NCI-H1105 treated with DMSO at 0.1 percent for 48 hours (cell line): ENCODE measurements at regions not wholly inside any gene's neighbourhood (a gene's known extent, or its start where the extent isn't known, plus 50 kb on each side); places are given as distances from the start of the nearest gene placed in this dataset.
"Not testable (repeated sequence)": the region's sequence is repeated elsewhere in the genome, so short reads cannot be mapped to it uniquely, and the experiment has no call there.

Experiments used
- DNase-seq: peaks from one replicate; lab custom pipeline; 2025; lab: John Stamatoyannopoulos, UW

DNA sequence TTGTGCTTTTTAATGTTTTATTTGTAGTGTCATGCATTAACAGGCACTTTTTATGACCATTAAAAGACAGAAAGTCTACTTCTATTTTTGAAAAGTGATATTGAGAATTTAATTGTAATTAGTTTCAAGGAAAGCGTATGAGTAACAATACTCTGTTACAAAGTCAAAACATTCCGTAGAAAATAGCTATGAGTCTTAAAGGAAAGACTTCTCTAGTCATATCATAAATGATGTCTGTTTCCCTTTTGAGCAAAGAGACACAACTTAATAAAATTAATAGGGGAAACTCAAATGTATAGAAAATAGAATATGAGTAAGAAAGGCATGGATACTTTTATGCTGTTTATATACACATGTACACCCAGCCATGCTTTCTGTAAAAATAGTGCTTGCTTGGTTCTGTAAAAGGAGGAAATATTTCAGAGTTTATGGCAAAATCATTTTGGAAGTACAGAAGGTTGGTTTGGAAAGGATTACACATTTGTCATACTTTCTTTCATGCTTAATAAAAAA lies 107.8 kb upstream of the AHI1 start:
- DNase-seq = no peak

DNA sequence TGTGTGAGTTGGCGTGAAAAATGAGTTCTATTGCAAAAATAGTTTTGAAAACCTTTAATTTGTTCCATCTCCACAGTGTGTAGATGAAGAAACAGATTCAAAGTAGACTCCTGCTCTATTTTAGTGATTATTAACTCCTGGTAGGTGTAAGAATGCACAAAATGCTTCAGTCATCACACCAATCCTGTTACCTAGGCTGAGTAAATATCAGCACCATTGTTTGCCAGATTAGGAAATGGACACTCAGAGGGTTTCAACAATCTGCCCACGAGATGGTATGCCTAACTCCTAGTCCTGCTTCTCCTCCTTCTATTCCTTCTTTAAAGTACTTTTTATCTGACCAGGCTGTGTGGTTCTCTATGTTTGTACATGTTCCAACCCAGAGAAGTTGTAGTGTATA lies 108.9 kb upstream of the AHI1 start:
- no peak for DNase-seq

DNA sequence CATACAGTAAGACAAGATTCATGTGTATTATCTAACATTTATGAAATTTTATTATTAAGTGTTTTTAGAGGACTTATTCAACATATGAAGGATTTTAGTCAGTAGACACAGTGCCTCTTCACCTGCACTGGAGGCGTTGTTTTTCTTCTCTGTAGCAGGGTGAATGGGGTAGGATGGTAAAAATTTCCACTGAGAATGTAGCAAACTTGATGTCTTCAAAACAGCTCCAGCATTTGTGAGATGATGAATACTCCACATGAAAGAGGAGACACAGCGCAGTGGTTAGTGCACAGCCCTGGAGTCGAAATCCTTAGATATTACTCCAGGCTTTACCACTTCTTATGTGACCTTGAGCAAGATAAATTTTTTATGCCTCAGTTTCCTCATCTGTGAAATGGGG lies 110.5 kb upstream of the AHI1 start:
- no peak for DNase-seq

DNA sequence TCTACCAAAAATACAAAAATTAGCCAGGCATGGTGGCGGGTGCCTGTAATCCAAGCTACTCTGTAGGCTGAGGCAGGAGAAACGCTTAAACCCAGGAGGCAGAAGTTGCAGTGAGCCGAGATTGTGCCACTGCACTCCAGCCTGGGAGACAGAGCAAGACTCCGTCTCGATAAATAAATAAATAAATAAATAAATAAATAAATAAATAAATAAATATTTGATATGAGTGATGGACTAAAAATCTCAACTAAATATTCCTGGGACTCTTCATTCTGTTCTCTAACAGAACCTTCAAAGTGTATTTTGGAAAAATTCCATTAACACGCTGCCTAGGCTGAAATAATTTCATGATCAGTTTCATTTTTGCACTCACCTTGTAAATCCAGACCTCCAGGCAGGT lies 112.7 kb upstream of the AHI1 start:
- not testable (repeated sequence) for DNase-seq

DNA sequence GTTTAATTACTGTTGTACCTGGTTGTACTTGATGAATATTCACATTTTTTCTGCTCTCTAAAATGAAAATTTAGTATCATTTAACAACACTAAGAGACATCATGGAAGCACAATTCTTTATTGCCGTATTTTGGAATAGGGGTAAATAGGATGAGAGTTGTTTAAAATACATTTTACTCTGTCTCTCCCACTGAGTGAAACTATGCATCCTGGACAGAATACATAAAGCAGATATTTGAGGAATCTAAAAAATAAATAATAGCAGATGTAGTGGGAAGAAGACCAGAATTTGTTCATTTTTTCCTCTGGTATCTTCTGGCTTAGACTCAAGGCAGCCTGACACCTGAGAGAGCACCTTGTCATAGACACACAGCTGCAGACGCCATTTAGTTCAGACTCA lies 119.1 kb upstream of the AHI1 start:
- DNase-seq = no peak

DNA sequence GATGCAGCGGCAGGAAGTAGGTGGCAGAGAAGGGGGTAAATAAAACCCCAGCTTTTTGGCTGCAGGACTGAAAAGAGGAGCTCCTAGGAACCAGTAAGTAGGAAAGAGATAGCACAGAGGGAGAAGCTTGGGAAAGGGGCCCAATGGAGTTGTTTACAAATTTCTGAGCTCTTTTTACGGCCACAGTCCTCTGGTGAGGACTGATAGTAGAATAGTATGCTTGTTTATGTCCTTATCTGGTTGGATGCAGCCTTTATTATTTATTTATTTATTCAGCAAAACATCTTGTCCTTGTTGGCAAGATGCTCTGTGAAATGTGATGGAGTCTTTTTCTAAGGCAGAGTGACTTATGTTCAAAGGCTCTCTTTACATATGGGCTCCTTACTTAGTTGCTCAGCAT lies 119.7 kb upstream of the AHI1 start:
- no peak for DNase-seq

DNA sequence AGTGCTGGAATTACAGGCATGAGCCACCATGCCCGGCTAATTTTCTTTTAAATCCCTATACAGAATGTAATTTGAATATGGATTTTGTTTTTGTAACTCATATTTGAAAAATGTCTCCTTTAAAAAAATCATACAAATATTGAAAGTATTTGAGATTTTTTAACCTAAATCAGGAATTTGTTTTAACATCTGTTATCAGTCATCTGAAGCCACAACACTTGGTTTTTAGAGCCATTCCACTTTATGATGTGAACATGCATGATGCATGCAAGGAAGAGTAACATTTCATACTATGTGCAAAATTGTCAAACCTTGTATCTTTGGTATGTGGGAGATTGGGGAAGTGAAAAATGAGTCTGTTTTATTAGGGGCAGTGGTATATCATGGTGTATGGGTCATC lies 124.5 kb upstream of the AHI1 start:
- DNase-seq = no peak

DNA sequence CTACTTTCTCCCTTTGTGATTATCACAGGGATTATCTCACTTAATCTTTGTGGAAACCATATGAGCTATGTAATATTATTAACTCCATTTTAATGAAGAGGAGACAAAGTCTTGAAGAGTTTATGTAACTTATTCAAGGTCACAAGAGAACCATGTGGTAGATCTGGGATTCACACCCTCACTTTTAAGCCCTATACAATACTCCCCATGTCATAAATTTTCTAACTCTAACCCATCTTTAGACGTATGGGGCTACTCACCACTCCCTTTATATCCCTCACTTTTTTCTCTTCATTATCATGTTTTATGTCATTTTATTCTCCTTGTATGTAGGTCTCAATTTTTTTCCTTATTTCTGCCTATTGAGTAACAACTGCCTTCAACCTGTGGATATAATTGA lies 126.4 kb upstream of the AHI1 start:
- DNase-seq = no peak

DNA sequence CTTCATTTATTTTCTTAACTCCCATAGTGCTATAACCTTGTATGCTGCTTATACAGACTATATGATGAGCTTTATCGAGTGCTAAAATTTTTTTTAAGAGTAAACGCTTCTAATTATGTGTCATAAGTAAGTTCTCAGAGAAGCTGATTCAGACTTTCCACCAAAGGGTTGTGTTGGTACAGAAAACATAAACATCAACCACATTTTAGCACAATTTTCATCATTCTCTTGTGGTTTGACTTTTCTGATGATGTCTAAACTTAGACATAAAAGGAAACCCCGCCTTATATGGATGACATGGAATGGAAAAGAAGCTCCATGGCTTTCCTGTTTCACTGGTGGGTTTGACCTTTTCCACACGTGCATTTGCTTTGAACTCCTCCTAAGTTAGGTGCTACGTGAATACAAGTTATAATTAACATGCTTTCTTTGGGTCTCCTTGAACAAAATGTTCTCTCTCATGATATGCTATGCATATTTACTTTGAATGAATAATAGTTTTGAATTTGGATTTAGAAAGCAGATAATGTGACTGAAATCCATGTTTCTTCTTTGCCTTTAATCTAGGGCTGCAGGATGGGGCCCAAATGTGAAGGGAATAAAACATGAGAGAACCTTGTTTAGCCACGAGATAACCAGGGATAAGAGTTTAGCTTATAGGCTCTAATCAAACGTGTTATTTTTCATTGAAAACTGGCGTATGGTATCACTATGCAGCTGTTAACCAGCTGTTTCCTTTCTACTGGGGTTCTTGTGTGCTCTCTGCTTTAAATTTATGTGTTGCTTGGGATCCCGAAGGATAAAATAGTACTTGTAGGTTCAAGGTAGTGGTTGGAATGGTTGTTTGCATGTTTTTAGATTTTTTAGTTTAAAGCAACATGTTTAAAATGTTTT lies 127.1 kb upstream of the AHI1 start:
- DNase-seq = no peak

DNA sequence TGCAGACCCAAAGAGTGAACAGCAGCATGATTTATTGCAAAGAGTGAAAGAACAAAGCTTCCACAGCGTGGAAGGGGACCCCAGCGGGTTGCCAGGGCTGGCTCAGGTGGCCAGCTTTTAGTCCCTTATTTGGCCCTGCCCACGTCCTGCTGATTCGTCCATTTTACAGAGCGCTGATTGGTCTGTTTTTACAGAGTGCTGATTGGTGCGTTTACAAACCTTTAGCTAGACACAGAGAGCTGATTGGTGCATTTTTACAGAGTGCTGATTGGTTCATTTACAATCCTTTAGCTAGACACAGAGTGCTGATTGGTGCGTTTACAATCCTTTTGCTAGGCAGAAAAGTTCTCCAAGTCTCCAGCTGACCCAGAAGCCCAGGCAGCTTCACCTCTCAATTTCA lies 128.5 kb upstream of the AHI1 start:
- not testable (repeated sequence) for DNase-seq

DNA sequence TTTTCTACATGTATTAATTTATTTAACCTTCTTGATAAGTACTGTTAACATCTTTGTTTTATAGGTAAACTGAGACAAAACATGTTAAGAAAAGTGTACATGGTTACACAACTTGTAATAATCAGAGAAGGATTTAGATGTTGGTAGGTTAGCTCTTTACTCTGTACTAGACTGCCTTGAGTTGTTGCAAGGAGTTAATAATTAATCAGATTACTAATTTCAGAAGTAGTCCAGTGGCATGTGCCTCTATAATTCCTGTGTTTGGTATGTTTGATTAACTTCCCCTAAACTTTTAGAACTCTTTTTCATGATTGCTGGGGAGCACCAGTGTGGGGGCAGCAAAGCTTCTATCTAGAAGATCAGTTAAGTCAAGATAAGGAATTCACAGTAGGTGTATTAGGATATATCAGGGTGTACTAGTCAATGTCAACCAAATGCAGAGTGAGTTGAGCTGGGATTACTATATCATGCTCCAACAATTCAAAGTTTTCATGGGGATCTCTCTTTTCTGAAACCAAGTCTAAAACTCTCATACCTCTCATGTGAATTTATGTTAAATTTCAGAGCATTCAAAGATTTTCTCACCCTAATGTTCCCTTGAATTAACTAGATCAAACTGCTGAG lies 129.7 kb upstream of the AHI1 start:
- DNase-seq = no peak

DNA sequence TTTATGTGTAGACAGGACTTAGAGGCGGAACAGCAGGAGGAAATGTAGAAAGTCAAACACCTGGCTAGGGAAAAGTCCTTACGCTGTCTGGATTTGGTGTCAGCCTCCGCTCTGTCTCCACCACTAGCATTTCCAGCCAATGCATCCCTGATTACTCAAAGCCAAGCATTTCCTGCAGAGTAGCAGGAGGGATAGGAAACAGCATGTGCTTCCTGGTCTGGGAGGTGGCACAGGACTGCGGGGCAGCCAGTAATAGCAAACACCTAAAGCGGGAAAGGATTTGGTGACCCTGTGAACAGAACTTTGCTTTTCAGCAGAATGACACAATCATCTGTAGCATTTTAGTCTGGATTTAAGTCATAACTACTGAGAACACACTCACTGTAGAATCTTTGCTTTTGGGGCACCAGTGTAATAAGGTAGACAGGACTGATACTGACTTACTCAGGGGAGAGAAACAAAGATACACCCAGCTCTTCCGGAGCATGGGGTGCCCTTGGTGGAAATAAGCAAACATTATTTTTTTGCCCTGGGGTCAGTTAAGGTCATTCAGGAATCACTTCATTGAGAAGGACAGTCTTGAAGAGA lies 133.3 kb upstream of the AHI1 start:
- no peak for DNase-seq

DNA sequence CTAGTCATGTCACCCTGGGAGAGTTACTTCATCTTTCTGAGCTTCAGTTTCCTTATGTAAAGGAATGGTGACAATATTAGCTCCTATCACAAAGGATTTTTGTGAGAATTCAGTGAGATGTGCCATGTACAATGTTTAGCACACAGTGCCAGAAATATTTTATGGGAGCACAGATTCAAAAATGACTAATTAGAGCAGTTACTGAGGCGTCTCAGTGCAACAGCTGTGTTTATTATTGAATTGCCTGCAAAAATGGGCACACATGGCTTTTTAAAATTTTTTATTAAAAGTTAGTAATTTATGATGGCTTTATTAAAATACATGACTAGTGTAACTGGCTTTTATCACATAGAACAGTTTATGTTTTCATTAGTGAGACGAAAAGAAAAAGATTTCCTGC lies 134.3 kb upstream of the AHI1 start:
- no peak for DNase-seq

DNA sequence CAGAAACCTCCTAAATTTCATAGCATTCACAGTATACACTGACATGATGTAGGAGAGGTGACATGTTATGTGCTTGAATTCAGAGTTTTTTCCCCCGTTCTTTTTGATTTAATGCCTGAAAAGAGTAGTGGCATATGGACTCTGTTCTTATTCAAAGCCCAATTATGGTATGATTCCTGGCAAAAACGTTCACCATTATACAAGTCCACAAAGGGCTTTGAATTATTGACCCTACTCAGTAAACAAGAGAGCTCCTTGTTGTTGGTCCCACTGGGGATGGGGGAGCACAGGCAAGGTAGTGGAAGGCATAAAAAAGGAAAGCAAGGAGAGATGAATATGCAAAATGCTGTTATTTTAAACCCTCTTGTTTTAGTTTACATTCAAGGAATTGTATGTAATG lies 136.0 kb upstream of the AHI1 start:
- no peak for DNase-seq

DNA sequence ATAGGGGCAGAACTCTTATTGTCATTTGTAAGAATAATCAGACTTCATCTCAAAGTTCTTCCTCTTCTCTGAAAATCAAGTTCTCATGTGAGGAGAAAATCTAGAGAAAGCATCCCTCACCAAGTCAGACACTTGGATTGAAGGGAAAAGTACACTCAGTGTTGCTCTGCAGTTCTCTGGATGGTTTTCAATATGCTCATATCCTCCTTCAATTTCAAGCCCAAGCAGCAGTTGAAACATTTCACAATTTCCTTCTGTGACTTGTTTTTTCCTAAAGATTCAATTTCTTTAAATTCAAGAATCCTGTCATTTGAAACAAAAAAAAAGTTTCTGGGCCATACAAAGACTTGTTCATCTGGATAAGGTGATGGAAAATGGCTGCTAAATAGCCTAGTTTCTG lies 140.2 kb upstream of the AHI1 start:
- DNase-seq = no peak

DNA sequence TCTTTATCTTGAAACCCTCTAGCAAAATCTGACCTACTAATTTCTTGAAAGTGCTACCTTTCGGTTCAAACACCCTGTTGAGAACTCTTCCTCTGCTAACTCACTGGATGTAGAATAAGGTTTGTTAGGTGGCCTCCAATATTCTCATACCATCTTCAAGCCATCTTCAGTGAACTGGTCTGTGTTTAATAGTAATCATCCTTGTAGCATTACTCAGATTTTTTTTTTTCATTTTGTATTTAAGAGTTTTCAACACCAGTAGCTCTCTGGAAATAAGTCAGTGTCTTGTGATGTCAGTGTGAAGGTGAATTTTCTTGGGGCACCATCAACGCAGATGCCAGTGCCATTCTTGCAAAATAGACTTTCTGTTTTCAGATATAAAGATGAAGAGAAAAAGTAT lies 140.6 kb upstream of the AHI1 start:
- DNase-seq = no peak

DNA sequence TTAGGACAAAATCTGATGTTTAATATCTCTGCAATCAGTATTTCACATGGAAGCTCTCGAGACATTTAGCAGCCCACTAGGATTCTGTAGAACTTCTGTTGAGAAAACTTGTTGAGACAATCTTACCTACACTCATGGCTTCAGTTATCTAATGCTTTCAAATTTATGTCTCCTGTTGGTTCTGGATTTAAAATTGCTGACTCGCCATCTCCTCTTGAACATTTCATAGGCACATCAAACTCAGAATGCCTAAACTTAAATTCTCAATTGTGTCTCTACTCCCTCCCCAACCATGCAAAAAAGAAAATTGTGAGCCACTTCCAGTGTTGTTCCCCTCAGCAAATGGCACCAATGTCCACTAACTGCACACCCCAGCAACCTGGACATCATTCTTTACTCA lies 142.5 kb upstream of the AHI1 start:
- no peak for DNase-seq

DNA sequence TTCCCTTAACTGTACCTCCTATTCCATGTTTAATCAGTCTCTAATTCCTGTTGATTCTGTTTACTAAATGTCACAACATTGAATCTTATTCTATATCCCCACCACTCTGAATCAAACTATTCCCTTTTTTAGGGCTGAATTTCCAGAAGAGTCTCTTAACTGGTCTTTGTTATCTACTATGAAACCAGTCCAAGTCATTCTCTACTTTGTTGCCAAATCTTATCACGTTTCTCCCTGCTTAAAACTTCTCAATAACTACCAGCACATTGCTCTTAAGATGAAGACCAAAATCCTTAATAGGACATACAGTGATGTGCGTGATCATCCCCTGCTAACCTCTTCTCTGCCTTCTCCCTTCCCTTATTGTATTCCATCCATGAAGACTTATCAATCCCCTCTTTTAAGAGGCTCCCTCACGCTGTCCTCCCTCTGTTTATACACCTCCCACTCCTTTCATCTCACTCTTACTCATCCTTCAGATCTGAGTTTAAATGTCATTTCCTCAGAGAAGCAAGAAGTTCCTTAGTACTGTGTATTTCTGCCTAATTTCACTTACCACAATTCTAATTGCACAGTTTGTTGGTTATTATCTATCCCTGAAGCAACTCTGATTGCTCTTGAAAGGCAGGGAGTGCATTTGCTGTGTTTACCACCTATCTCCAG lies 143.0 kb upstream of the AHI1 start:
- no peak for DNase-seq

DNA sequence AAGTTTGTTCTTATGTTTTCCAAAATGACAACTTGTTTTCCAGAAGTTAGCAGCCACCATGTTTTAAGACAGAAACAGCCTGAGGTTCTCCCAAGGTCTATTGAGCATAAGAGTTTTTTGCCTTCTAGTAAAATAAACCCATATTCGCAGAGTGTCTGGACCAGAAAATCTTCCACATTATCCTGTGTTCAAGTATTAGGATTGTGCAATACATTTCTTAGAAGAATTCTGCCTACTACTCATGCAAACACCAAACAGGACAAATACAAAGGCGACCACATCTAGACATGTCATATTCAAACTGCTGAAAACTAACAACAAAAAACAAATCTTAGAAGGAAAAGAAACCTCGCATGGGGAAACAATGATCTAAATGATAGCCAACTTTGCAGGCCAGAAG lies 145.4 kb upstream of the AHI1 start:
- no peak for DNase-seq

DNA sequence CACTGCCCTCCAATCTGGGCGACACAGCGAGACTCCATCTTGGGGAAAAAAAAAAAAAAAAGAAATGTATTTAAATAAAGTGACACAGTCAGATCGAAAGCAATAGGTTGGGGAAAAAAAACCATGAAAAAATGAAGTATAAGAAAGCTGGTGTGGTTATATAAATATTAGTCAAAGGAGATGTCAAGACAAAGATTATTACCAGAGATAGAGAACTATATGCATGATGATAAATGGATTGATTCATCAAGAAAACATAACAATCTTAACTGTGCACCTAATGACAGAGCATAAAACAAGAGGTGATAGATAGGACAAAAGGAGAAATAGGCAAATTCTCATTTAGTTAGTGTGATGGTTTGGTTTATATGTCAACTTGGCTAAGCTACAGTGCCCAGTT lies 146.9 kb upstream of the AHI1 start:
- DNase-seq = no peak

DNA sequence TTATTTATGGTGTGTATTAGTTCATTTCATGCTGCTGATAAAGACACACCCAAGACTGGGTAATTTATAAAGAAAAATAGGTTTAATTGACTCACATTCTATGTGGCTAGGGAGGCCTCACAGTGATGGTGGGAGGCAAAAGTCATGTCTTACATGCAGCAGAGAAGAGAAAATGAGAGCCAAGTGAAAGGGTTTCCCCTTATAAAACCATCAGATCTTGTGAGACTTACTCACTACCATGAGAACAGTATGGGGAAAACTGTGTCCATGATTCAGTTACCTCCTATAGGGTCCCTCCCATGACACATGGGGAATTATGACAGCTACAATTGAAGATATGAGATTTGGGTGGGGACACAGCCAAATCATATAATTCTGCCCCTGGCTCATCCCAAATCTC lies 150.0 kb upstream of the AHI1 start:
- DNase-seq = no peak

DNA sequence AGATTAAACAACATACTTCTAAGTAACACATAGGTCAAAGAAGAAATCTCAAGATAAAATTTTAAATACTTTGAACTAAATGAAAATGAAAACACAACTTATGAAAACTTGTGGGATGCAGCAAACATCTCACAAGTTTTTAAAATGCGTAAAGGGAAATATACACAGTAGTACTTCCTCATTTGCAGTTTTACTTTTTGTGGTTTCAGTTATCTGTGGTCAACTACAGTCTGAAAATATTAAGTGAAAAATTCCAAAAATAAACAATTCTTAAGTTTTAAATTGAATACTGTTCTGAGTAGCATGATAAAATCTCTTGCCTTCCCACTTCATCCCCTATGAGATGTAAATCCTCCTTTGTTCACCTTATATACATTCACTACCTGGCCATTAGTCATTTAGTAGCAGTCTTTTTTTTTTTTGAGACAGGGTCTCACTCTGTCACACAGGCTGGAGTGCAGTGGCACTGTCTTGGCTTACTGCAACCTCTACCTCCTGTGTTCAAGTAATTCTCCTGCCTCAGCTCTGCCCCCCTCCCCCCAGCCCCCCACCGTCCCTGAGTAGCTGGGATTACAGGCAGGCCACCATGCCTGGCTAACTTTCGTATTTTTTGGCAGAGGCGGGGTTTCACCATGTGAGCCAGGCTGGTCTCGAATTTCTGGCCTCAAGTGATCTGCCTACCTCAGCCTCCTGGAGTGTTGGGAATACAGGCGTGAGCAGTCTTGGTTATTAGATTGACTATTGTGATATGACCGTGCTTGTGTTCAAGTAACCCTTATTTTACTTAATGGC lies 154.6 kb upstream of the AHI1 start:
- no peak for DNase-seq
